ENCODE measurements at regions not wholly inside any gene's neighbourhood (a gene's known extent, or its start where the extent isn't known, plus 50 kb on each side); places are given as distances from the start of the nearest gene placed in this dataset.
A peak's percentile ranks its signal among the peaks of the same experiment; 100 is the strongest.
"Not testable (repeated sequence)": the region's sequence is repeated elsewhere in the genome, so short reads cannot be mapped to it uniquely, and the experiment has no call there.

DNA sequence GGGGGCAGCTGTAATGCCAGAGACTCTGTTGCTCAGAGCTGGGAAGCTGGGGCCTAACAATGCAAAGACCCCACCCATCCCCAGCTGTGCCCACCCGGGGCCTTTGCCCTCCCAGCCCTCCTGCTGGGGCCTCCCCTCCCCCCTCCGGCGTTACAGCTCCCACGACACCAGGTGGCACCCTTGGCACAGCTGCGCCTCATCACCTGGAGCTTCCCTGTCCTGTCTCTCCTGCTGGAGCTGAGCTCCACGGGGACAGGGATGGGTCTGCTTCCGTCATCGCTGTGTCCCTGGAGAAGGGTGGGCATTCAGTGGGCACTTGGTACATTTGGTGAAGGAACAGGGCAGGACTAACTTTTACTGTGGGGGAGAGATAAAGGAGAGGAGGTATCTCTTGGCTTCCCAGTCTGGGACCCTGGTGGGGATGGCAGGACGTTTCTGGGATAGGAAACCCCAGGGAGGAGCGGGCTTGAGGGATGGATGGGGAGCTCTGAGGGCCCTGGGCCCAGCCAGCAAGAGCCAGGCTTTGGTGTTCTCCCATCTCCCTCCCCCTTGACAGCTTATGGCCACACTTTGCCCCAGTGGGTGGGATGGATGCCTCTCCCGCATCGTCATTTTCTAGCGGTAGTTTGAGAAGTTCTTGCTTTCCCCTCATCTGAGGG is 453.2 kb downstream of the PTPRU start:
- no peak for DNase-seq (ENCODE audit: low read depth in 3 of 3)

DNA sequence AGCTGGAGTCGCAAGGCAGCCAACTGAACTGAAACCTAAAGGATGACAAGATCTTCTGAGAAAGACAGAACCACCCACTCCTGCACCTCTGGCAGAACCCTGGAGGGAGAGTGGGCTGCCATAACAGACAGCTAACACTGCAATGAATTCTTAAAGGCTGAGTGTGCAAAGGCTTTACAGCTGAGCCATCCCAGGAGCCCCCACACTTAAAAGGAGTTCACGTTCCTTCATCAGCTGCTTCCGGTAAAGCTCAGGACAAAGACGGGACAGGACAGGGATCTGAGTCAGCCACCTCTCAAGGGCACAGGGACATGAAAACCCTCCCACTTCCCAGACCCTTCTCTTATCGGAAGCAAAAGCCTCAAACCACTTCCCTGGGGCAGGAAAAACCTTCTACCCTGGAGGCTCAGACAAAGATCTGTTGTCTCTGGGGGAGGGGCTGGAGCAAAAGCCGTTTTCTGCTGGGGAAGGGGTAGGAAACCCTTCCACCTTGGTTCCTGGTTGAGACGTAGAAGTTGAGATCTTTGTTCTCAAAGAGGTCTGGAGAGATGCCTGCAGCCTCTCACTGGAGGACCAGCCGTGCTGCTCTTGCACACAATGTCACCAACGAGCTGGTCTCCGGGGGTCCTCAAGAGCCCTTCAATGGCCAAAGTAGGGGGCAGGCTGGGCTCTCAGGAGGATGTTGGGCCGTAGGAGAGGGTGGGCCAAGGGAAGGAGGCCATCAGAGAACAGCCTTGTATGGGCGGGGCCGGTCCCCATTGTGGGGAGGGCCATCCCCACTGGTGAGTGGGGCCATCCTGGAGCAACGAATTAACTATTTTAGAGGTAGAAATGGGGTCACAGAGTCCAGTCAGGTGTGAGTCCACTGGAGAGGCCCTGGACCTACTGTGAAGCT is 452.4 kb downstream of the PTPRU start:
- peak in 1 of 3 donors; percentile 21 for DNase-seq (ENCODE audit: low read depth in 3 of 3)

DNA sequence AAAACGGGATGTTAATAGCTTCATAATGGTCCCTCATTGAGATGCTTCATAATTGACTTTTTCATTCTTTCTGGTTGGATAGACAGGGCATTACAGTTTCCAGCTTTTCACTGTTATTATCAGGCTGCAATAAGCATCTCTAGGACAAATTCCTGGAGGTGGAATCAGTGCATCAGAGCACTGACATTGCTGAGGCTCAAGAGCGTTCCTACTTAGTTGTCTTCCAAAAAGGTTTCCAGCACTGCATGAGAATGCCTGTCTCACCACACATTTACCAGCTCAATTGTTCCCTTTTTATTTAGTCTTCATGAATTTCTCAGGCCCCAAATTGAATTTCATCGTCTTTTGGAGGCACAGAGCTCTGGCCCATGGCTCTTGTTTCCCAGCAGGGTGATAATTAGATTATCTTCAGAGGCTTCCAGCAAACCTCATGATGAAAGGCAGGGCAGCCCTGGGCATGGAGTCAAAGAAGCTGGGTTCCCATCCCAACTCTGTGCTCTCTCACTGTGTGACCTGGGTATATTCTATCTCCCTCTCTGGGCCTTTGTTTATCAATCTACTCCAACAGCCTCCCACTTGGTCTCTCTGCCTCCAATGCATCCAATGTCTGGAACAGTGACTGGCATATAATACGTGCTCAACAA is 451.4 kb downstream of the PTPRU start:
- DNase-seq (ENCODE audit: low read depth in 3 of 3) = no peak

DNA sequence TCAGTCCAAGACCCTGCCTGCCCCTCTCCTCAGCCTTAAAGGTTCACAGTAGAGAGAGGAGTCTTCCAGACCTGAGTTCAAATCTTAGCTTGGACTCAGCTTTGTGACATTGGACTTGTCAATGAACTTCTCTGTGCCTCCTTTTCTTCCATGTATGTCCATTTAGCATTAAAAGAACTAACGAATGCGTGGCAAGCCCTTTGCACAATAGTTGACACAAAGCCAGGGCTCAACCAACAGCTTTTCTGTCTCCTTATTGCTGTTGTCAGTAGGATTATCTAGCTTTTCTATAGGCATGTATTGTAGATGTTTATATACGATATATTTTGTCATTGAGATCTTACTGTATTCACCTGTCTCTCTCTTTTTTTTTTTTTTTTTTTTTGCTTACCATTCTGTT is 450.8 kb downstream of the PTPRU start:
- no peak for DNase-seq (ENCODE audit: low read depth in 3 of 3)

DNA sequence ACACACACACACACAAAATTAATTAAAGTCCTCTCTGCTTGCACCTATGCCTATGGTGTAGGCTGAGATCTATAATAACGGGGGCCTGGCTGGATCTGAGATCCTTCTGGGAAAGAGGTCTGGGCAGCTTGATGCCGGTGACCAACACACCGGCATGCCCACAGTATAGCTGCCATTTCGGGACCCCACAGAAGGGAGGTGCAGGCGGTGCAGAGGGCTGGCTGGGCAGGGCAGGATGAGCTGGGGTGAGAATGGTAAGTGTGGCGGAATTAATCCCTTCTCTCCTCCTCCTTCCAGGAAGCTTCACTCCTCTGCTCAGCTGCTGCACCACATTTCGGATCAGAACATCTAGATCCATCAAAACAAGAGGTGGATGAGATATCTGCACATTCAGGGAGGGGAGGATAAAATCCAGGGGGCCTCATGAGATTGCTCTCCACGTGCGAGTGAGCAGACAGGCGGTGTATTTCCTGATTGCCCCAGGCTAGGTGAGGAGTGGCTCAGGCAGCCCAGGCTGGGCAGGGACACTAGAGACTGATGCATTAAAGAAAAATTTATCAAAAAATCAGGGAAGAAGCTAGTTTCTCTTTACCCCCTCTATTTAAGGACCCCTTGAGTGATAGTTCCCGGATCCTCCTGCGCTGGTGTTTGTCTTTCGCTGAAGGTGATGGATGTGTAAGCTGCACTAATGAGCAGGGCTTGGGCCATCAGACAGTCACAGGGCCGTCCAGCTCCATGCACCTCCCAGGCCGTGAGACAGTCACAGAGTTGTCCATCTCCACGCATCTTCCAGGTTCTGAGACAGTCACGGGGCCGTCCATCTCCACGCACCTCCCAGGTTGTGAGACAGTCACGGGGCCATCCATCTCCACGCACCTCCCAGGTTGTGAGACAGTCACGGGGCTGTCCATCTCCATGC is 449.9 kb downstream of the PTPRU start:
- DNase-seq (ENCODE audit: low read depth in 3 of 3) = no peak

DNA sequence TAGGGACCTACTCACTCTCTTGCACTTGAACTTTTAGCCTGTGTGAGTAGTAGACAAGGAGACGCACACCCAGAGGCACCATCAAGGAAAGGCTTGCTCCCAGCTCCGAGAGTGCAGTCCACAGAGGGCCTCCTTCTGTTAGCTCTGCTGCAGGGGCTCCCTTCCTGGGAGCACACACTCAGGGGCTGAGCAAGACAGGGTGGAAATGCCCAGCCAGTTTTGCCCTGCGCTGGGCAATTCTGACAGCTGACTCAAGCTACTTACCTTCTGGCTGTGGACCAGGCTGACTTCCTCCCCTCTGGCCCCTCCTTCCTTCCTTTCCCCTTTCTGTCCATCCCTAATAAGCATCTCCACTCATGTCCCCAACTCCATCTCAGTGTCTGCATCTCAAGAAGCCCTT is 449.1 kb downstream of the PTPRU start:
- no peak for DNase-seq (ENCODE audit: low read depth in 3 of 3)

DNA sequence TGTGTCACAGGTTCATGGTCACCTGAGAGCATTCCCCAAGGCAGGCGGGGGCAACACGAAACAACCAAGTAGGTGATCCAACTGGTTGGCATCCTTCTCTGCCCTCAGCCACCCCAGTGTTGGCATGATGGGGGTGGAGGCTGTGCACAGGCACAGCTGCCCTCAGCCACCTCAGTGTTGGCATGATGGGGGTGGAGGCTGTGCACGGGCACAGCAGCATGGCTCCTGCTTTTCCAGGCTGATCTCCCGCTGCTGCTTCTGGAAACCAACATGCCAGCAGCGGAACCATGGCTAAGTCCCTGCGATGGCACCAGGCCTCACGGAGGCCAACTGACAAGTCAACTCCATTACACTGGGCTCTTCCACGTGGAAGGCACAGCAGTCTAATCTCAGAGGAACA is 447.8 kb downstream of the PTPRU start:
- no peak for DNase-seq (ENCODE audit: low read depth in 3 of 3)

DNA sequence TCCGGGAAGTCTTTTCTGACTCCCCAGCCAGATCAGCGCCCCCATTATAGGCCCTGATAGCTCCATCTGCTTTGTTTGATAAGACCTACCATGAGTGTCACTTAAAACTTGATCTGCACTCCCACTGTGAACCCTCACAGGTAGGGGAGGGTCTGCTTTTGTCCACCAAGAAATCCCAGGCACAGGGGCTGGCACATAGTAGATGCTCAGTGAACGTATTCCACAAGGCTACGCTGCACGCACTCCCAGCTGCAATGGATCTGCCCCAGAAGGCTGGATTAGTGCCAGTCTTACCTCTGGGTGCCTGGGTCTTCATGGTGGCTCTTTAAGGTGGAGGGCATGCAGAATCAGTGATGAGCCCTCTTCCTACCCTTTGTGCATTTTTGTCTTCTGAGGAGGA is 447.1 kb downstream of the PTPRU start:
- DNase-seq (ENCODE audit: low read depth in 3 of 3) = no peak

DNA sequence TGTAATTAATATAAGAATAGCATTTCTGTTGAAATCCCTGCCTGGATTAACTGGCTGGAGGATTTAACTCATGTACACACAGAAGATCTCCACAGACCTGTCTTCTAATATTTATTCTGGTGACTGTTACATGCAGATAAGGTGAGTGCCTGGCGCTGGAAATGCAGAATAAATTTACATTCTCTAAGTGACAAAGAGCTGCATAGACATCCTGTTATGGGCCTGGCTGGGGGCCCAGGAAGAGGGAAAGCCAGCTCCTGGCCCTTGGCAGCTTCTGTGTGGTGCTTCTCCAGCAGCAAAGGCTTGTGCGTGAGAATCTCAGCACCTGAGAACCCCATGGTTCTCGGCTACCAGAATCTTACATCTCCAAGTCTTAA is 446.6 kb downstream of the PTPRU start:
- no peak for DNase-seq (ENCODE audit: low read depth in 3 of 3)

DNA sequence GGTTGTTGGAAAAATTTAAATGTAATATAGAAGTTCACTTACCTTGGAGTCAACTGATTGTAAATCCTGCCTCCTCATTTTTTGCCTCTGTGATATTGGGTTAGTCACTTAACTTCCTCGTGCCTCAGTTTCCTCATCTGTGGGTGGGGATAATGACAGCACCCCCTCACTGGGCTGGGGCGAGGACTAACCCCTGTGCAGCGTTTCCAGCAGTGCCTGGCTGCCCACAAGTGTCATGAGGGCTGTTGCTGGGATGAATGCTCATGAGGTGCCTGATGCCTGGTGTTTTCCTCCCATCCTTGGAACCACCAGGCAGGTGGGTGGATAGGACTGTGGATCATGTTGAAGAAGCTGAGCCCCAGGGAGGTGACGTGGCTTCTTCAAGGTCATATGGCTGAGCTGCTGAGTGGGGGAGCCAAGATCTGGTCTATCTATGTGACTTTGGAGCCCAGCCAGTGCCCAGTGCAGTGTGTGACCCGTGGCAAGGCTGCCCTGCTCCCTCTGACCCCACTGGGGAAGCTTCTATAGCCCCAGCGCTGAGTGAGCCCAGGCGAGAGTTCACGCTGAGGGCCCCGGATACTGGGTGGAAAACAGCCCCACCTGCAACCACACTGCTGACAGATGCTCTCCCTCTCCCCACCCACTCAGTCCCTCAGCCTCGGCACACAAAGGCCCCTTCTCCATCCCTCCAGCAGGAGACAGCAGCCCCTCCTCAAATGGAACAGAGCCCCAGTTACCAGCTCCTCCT is 446.0 kb downstream of the PTPRU start:
- DNase-seq (ENCODE audit: low read depth in 3 of 3) = no peak

DNA sequence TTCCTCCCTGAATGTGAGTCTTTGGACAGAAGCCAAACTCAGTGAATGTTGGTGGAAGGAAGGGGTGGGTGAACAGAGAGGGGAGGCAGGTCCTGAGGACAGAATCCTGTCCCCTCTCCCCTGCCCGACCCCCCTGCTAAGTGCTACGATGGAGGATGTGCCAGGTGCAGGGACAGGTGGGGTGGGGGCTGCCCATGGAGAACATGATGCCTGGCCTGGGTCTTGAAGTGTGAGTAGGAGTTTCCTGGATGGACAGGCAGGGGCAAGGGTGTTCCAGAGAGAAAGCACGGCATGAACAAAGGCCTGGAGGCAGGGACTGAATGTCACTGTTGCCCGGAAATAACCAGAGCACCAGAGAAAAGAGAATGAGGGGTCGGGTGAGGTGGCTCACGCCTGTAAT is 445.1 kb downstream of the PTPRU start:
- DNase-seq (ENCODE audit: low read depth in 3 of 3) = not testable (repeated sequence)

DNA sequence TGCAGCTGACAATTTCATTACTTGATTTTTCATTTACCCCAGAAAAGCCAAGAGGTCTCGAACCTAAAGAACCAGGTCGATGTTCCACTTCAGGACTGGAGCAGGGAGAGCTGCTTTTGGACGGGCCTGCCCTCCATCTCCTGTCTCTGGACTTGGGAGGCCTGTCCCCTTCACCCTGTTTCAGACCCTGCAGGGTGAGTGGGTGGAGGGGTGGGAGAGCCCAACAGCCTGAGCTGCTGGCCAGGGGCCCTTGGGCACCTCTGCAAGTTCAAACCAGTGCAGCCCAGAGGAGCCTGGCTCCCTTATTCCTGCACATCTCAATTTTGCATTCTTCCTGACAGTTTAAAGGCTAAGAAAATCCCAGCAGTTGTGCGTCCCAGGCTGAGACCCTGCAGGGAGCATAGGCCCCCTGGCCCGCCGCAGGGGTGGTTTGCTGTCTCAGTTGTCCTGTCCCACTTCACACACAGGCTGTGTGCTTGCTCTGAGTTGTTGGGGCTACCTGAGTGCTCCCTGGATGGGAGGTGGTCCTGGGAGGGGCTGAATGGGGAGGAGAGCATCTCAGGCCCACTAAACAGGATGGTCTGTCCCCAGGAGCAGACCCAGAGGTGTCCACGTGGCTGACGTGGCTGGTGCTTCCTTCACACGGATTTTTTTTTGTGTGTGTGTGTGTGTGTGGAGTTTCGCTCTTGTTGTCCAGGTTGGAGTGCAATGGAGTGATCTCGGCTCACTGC is 443.7 kb downstream of the PTPRU start:
- no peak for DNase-seq (ENCODE audit: low read depth in 3 of 3)

DNA sequence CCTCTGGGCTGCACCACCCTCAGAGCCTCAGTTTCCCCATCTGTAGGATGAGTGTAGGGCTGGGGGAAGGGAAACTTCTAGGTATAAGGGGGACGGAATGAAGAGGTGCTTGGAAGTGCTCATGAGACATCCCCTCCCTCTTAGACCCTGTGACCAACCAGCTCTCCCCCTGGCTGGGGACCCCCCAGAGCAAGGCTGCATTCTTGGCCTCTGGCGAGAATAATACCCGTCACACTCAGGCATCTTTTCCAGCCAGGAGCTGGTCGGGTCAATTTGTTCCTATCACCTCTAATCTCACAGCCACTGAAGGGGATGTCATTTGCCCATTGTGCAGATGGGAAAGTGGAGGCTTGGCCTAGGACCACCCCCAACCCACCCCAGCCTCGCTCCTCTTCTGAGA is 443.0 kb downstream of the PTPRU start:
- DNase-seq (ENCODE audit: low read depth in 3 of 3) = no peak

DNA sequence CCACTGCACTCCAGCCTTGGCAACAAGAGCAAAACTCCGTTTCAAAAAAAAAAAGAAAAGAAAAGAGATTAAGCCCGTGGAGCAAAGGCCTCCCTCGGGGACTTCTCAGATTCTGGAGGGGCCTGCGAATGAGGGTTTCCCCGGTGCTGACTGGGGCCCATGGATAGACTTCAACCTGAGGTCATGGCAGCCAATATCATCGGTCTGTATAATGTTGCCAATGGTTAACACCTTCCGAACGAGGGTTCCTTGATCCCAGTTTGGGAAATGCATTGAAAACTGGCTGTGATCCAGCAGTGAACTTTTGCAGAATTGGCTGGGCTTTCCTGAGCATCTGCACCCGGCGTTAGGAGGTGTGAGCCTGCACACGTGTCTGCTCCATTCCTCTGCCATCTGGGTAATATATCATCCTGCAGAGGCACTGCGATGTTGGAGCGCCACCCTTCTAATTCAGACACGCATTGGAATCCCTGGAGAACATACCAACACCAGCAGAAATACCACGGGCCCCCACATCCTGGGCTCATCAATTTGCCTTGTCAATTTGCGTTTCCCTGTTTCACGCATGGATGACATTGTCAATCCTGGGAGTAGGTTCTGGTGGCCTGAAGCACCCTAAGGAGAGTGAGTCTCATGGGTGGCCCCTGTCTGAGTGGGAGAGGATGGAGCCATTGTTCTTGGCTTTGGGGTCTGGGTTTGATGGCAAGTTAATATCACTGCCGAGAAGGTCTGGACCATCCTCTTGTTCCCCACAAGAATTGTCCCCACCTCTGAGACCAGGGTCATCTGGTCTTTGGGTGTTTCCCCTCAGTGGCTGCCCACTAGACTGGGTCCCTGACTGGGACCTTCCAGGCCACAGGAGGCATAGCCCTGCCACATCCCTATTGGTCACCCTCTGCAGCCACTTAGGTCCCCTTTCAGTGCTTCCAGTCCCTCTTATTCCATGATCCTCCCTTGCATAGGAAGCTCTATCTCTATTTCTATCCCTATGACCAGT is 441.0 kb downstream of the PTPRU start:
- no peak for DNase-seq (ENCODE audit: low read depth in 3 of 3)

DNA sequence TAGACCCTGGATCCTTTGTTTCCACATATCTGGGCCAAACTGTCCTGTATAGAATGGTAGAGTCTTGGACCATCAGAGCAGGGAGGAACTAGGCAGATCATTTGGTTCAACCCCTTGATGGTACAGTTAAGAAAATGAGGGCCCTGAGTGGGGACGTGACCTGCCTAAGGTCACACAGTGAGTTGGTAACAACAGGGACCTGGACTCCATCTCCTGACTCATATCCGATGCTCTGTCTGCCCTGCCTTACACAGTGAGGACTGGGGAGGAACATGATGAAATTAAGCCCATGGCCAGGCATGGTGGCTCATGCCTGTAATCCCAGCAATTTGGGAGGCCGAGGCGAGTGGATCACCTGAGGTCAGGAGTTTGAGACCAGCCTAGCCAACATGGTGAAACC is 440.2 kb downstream of the PTPRU start:
- DNase-seq (ENCODE audit: low read depth in 3 of 3) = no peak

DNA sequence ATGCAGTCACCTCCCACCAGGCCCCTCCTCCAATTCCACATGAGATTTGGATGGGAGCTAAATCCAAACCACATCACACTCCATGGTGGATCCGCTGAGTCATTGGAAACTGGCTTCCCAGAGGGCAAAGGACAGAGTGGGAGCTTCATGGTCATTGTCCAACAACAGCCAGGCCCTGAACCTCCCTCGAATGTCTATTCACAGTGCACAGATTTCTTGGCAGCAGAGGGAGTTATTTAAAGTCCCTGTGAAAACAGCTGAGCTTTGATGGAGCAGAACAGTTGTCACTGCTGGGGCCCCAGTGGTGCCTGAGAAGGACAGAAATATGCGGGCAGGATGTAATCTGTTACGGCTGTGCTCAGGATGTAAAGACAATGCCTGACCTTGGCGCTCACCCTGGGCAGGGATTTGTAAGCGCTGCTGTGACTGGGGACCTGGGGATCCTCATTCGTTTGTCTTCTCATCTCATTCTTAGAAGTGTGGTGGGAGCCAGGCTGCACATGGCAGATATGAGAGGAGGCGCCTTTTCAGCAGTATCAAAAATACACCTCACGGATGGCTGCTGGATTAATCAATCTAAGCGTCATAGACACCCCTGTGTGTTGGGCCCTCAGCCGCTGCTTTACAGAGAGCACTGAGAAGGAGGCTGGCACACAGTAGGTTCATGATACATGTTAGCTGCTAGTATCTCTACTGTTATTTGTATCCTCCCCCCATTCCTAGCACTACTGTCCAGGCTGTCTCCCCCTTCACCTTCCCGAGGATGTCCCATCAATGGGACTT is 439.4 kb downstream of the PTPRU start:
- DNase-seq (ENCODE audit: low read depth in 3 of 3) = no peak

DNA sequence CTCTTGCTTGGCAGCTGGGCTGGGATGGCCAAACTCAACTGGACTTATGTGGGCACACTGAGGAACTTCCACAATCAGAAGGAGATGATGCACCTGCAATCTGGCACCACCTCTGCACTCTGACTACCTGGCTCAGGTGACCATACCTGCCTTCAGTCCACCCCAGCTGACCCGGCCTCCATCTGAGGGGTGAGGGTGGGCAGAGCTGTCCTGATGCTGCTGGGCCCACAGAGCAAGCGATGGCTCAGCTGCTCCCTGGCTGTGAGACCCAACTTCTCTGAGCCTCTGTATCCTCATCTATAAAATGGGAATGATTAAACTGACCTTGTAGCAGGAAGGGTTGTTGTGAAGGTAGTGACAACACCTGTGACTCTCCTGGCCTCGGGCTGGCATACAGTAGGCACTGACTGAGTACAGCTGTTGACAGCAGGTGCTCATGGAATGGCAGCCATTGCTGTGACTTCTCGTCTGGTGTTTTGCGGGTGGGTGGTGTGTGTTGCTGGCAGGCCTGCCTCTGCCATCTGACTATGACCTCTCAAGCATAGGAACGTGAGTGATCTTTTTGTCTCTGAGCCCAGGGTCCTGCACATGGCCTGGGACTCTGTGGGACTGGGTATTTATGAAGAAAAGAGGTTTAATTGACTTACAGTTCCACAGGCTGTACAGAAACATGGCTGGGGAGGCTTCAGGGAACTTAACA is 438.5 kb downstream of the PTPRU start:
- no peak for DNase-seq (ENCODE audit: low read depth in 3 of 3)

Data from stimulated activated CD4-positive, alpha-beta T cell treated with anti-CD3 and anti-CD28 coated beads, TNF-alpha, amount 100 ng/mL, for 48 hours (primary cell).